B cell (primary cell): ENCODE measurements at regions not wholly inside any gene's neighbourhood (a gene's known extent, or its start where the extent isn't known, plus 50 kb on each side); places are given as distances from the start of the nearest gene placed in this dataset.

ENCODE experiments used
- CTCF ChIP-seq: fragments of 200-600 bp; IDR thresholded peaks from one replicate; pipeline ENCODE4 v1.8.0; 2022; ENCODE audit warnings: antibody characterized with exemption, mild to moderate bottlenecking
- EZH2 ChIP-seq: IDR thresholded peaks from 2 replicates; pipeline ENCODE4 v1.6.1; 2012; ENCODE audit warnings: borderline replicate concordance, low read depth, mild to moderate bottlenecking, moderate library complexity, low read length; ENCODE audit not compliant: insufficient read depth, poor library complexity, severe bottlenecking

DNA sequence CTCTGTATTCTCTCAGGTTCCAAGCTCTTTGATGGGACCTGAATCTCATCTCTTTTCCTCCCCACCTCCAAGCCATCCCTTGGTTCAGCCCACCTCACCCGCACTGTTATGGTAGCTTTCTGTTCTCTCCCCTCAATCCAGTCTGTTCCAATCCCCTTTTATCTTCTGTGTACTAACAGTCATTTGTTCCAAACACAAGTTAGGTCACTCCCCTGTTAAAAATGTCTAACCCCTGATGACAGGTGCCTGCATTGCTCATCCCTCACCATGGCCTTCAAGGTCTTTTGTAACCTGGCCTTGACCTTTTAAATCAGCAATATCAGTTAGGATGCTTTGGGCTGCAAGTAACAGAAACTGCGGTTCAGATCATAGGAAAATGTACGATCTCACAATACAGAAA is 74.8 kb downstream of the CYP26A1 start:
- TF ChIP-seq CTCF (no peak), EZH2 (no peak)
